DOHH2 (cell line): ENCODE measurements at regions not wholly inside any gene's neighbourhood (a gene's known extent, or its start where the extent isn't known, plus 50 kb on each side); places are given as distances from the start of the nearest gene placed in this dataset.
"Not testable (repeated sequence)": the region's sequence is repeated elsewhere in the genome, so short reads cannot be mapped to it uniquely, and the experiment has no call there.

Experiments used
- H3F3A ChIP-seq: fragments of 200-600 bp; sonication (generic), shearing (Covaris generic); 2 replicates; pipeline ENCODE4 v1.6.0; 2016; ENCODE audit warnings: antibody characterized with exemption, mild to moderate bottlenecking; ENCODE audit not compliant: control insufficient read depth, insufficient read depth
- H3K27ac ChIP-seq: fragments of 200-600 bp; sonication (generic); 2 replicates; pipeline ENCODE4 v1.5.1; 2014; ENCODE audit warnings: low read depth, mild to moderate bottlenecking, low read length, moderate library complexity
- H3K27me3 ChIP-seq: fragments of 200-600 bp; sonication (generic); 2 replicates; pipeline ENCODE4 v1.6.1; 2014; ENCODE audit warnings: mild to moderate bottlenecking, low read length, mixed read lengths; ENCODE audit not compliant: control insufficient read depth
- H3K36me3 ChIP-seq: fragments of 200-600 bp; sonication (generic); 2 replicates; pipeline ENCODE4 v1.6.1; 2014; ENCODE audit warnings: mild to moderate bottlenecking, low read length, moderate library complexity, mixed read lengths; ENCODE audit not compliant: control insufficient read depth
- H3K4me1 ChIP-seq: fragments of 200-600 bp; sonication (generic); 2 replicates; pipeline ENCODE4 v1.6.1; 2014; ENCODE audit warnings: mild to moderate bottlenecking, low read length, mixed read lengths; ENCODE audit not compliant: control insufficient read depth
- H3K4me2 ChIP-seq: fragments of 200-600 bp; sonication (generic); 2 replicates; pipeline ENCODE4 v1.6.0; 2014; ENCODE audit warnings: mild to moderate bottlenecking, low read length, moderate library complexity
- H3K4me3 ChIP-seq: fragments of 200-600 bp; sonication (generic); 2 replicates; pipeline ENCODE4 v1.5.1; 2014; ENCODE audit warnings: mild to moderate bottlenecking, low read length, mixed read lengths
- H3K79me2 ChIP-seq: fragments of 200-600 bp; sonication (generic); 2 replicates; pipeline ENCODE4 v1.6.1; 2014; ENCODE audit warnings: mild to moderate bottlenecking, low read length, mixed read lengths; ENCODE audit not compliant: control insufficient read depth
- H3K9me2 ChIP-seq: fragments of 200-600 bp; sonication (generic); replicated peaks from 2 replicates; pipeline ENCODE4 v1.6.1; 2014; ENCODE audit warnings: mild to moderate bottlenecking, low read length, mixed read lengths; ENCODE audit not compliant: control insufficient read depth
- H3K9me3 ChIP-seq: fragments of 200-600 bp; sonication (generic); 2 replicates; pipeline ENCODE4 v1.6.1; 2014; ENCODE audit warnings: antibody characterized with exemption, low read length, mixed read lengths; ENCODE audit not compliant: control insufficient read depth, insufficient read depth
- H4K20me1 ChIP-seq: fragments of 200-600 bp; sonication (generic); 2 replicates; pipeline ENCODE4 v1.6.0; 2014; ENCODE audit warnings: low read depth, mild to moderate bottlenecking, antibody characterized with exemption, low read length, moderate library complexity; ENCODE audit not compliant: control insufficient read depth, insufficient read depth

GRCh38 chr4:118631321-118632050 lies 53.7 kb upstream of the METTL14 start:
- not testable (repeated sequence) for H3K4me3 ChIP-seq

GRCh38 chr4:118633476-118633875 lies 51.7 kb upstream of the METTL14 start:
- H3K4me2 ChIP-seq, H3K79me2 ChIP-seq, H3K4me1 ChIP-seq, H3F3A ChIP-seq, H3K27ac ChIP-seq, H4K20me1 ChIP-seq, H3K27me3 ChIP-seq, H3K9me2 ChIP-seq, H3K4me3 ChIP-seq, H3K9me3 ChIP-seq, H3K36me3 ChIP-seq: not testable (repeated sequence)

More at GRCh38 chr4:118631321-118632050, 53.7 kb upstream of the METTL14 start:
- H3K9me2 ChIP-seq, H4K20me1 ChIP-seq, H3K79me2 ChIP-seq, H3K4me2 ChIP-seq, H3K27ac ChIP-seq, H3K9me3 ChIP-seq, H3K36me3 ChIP-seq, H3K27me3 ChIP-seq, H3K4me1 ChIP-seq, H3F3A ChIP-seq: not testable (repeated sequence)

- not testable (repeated sequence) for H3K79me2 ChIP-seq, H3F3A ChIP-seq, H3K9me2 ChIP-seq, H3K4me1 ChIP-seq, H3K4me3 ChIP-seq, H3K27ac ChIP-seq, H4K20me1 ChIP-seq, H3K36me3 ChIP-seq, H3K27me3 ChIP-seq, H3K4me2 ChIP-seq, H3K9me3 ChIP-seq
Observed at GRCh38 chr4:118634126-118634875, 50.9 kb upstream of the METTL14 start.
